B cell (primary cell): ENCODE measurements at regions not wholly inside any gene's neighbourhood (a gene's known extent, or its start where the extent isn't known, plus 50 kb on each side); places are given as distances from the start of the nearest gene placed in this dataset.

Experiments used
- ATAC-seq: fragments of 200-7000 bp; cut with Tn5 transposase; one replicate; pipeline ENCODE4 v1.10.0; 2021; ENCODE audit warnings: low read depth, mild to moderate bottlenecking, moderate number of reproducible peaks, moderate library complexity
- CTCF ChIA-PET: fragments of 350-600 bp; sonication (Branson Sonifier 250); formaldehyde crosslinking; loops from one replicate; lab custom pipeline; 2021; ENCODE audit warnings: antibody characterized with exemption, inconsistent platforms; lab: Charles Lee
- POLR2A ChIA-PET: fragments of 350-600 bp; sonication (Branson Sonifier 250); formaldehyde crosslinking; loops from one replicate; lab custom pipeline; 2021; ENCODE audit warnings: antibody characterized with exemption; lab: Charles Lee
- DNase-seq: peaks from one replicate; pipeline ENCODE4 v3.0.0; 2013
- H2AFZ ChIP-seq: 2 replicates; pipeline ENCODE4 v1.6.1; 2012; ENCODE audit warnings: mild to moderate bottlenecking, low read depth, low read length; ENCODE audit not compliant: insufficient read depth, poor library complexity, severe bottlenecking
- H3K27ac ChIP-seq, 2 donors: 1 replicate in 1 of 2; 2 replicates in 1 of 2; pipeline ENCODE4 v1.5.1; 2012 to 2013; ENCODE audit warnings: low read length in 2 of 2, mild to moderate bottlenecking in 2 of 2, moderate library complexity in 1 of 2
- H3K27me3 ChIP-seq, 4 experiments: fragments of 200-600 bp in 1 of 4; sonication (generic) in 1 of 4; replicated peaks in 1 of 4; 1 replicate in 2 of 4; 2 replicates in 2 of 4; pipeline versions ENCODE4 v1.6.1 to v1.7.0; 2013 to 2016; ENCODE audit warnings: low read length in 3 of 4, mild to moderate bottlenecking in 2 of 4, mixed read lengths in 1 of 4, moderate library complexity in 1 of 4; ENCODE audit not compliant: insufficient read depth in 4 of 4, control insufficient read depth in 3 of 4; ENCODE audit errors: control extremely low read depth in 1 of 4
- H3K36me3 ChIP-seq, 2 experiments: replicated peaks in 1 of 2; 1 replicate in 1 of 2; 2 replicates in 1 of 2; pipeline versions ENCODE4 v1.6.1 to v1.7.1; 2013; ENCODE audit warnings: low read length in 1 of 2; ENCODE audit not compliant: insufficient read depth in 2 of 2, control insufficient read depth in 1 of 2; ENCODE audit errors: control extremely low read depth in 1 of 2, extremely low read depth in 1 of 2
- H3K4me1 ChIP-seq, 2 donors: fragments of 200-600 bp in 1 of 2; sonication (generic) in 1 of 2; 1 replicate in 1 of 2; 2 replicates in 1 of 2; pipeline versions ENCODE4 v1.5.1 to v1.6.1; 2013 to 2017; ENCODE audit warnings: low read length in 2 of 2; ENCODE audit not compliant: control insufficient read depth in 2 of 2, insufficient read depth in 2 of 2
- H3K4me2 ChIP-seq: replicated peaks from 2 replicates; pipeline ENCODE3; 2012; ENCODE audit warnings: mild to moderate bottlenecking, low read depth, low read length; ENCODE audit not compliant: poor library complexity, severe bottlenecking
- H3K4me3 ChIP-seq, 5 experiments: fragments of 200-600 bp in 1 of 5; sonication (generic) in 1 of 5; 1 replicate in 3 of 5; 2 replicates in 2 of 5; pipeline versions ENCODE4 v1.5.1 to v1.7.0; 2011 to 2016; ENCODE audit warnings: low read length in 4 of 5, mild to moderate bottlenecking in 4 of 5, low read depth in 2 of 5, control low read depth in 1 of 5, moderate library complexity in 1 of 5; ENCODE audit not compliant: insufficient read depth in 1 of 5; ENCODE audit errors: control extremely low read depth in 1 of 5, extremely low read depth in 1 of 5
- H3K79me2 ChIP-seq: fragments of 200-600 bp; sonication (generic); one replicate; pipeline ENCODE4 v1.6.0; 2016; ENCODE audit warnings: low read length; ENCODE audit not compliant: control insufficient read depth, insufficient read depth
- H3K9ac ChIP-seq: fragments of 200-600 bp; sonication (generic); 2 replicates; pipeline ENCODE4 v1.6.1; 2017; ENCODE audit warnings: mild to moderate bottlenecking, low read length, moderate library complexity
- H3K9me3 ChIP-seq, 3 donors: one replicate each; pipeline versions ENCODE4 v1.6.1 to v1.7.1; 2013; ENCODE audit warnings: low read length in 2 of 3; ENCODE audit not compliant: control insufficient read depth in 2 of 3, insufficient read depth in 1 of 3; ENCODE audit errors: control extremely low read depth in 1 of 3
- H4K20me1 ChIP-seq: 2 replicates; pipeline ENCODE4 v1.6.0; 2012; ENCODE audit warnings: mild to moderate bottlenecking, low read length; ENCODE audit not compliant: insufficient read depth, control insufficient read depth, poor library complexity, severe bottlenecking
- H3K27ac Mint-ChIP-seq: one replicate; pipeline ENCODE4 v1.8.0; 2021; ENCODE audit warnings: mixed read lengths
- H3K27me3 Mint-ChIP-seq: one replicate; pipeline ENCODE4 v1.8.0; 2021; ENCODE audit warnings: mixed read lengths
- H3K4me1 Mint-ChIP-seq: one replicate; pipeline ENCODE4 v1.8.0; 2021; ENCODE audit warnings: mixed read lengths
- H3K4me3 Mint-ChIP-seq: one replicate; pipeline ENCODE4 v1.8.0; 2021; ENCODE audit warnings: mixed read lengths
- H3K9me3 Mint-ChIP-seq: one replicate; pipeline ENCODE4 v1.8.0; 2022; ENCODE audit warnings: mixed read lengths; ENCODE audit not compliant: insufficient read depth
- CTCF ChIP-seq: fragments of 200-600 bp; IDR thresholded peaks from one replicate; pipeline ENCODE4 v1.8.0; 2022; ENCODE audit warnings: antibody characterized with exemption, mild to moderate bottlenecking
- EZH2 ChIP-seq: IDR thresholded peaks from 2 replicates; pipeline ENCODE4 v1.6.1; 2012; ENCODE audit warnings: borderline replicate concordance, low read depth, mild to moderate bottlenecking, moderate library complexity, low read length; ENCODE audit not compliant: insufficient read depth, poor library complexity, severe bottlenecking
- WGBS: methylation state at CpG from one replicate; pipeline ENCODE4 v1.1.5; 2013; ENCODE audit warnings: missing lambda C conversion rate; ENCODE audit not compliant: insufficient coverage; 5-methylcytosine and 5-hydroxymethylcytosine counted together
- intact Hi-C: fragments of 100-400 bp; cut with micrococcal nuclease; formaldehyde crosslinking; loops from one replicate; pipeline ENCODE4 v1.10.0; 2022

GRCh38 chr5:96331210-96331609 is 101.8 kb downstream of the PCSK1 start:
- H3K4me3 Mint-ChIP-seq = no peak overlapping the region
- peaks cover 16% of the 10 kb centered on the region for H3K27me3 Mint-ChIP-seq
- H3K4me2 ChIP-seq = no peak overlapping the region
- peaks cover 0 to 2% of the 10 kb centered on the region in 2 donors for H3K4me1 ChIP-seq
- ChIA-PET CTCF (no interaction called here), POLR2A (no interaction called here)
- no peak overlapping the region for H3K4me3 ChIP-seq
- no peaks in the 10 kb centered on the region for H3K36me3 ChIP-seq
- H3K27ac ChIP-seq = no peak overlapping the region
- ATAC-seq (no peak), DNase-seq (no peak)
- 20% methylated on average over 1 of the region's 3 CpGs for WGBS
- no peaks in the 10 kb centered on the region for H3K4me1 Mint-ChIP-seq
- H4K20me1 ChIP-seq = no peaks in the 10 kb centered on the region
- H3K9me3 Mint-ChIP-seq = no peaks in the 10 kb centered on the region
- no peaks in the 10 kb centered on the region for H3K79me2 ChIP-seq
- no peak overlapping the region for H2AFZ ChIP-seq
- intact Hi-C loops = no loop called here
- no peak overlapping the region for H3K9ac ChIP-seq
- H3K9me3 ChIP-seq = no peaks in the 10 kb centered on the region
- H3K27me3 ChIP-seq = no peaks in the 10 kb centered on the region
- no peak overlapping the region for H3K27ac Mint-ChIP-seq
- TF ChIP-seq CTCF = no peak
- no peak for TF ChIP-seq EZH2

- H3K4me1 Mint-ChIP-seq = no peaks in the 10 kb centered on the region
- ChIA-PET CTCF (no interaction called here), POLR2A (no interaction called here)
- Histone ChIP-seq H3K27me3 (no peaks in the 10 kb centered on the region), H3K4me1 (no peaks in the 10 kb centered on the region), H4K20me1 (no peaks in the 10 kb centered on the region), H2AFZ (no peak overlapping the region), H3K4me2 (no peak overlapping the region), H3K9ac (no peak overlapping the region), H3K9me3 (no peaks in the 10 kb centered on the region), H3K27ac (no peak overlapping the region), H3K36me3 (no peaks in the 10 kb centered on the region), H3K79me2 (no peaks in the 10 kb centered on the region), H3K4me3 (no peak overlapping the region)
- peaks cover 22% of the 10 kb centered on the region for H3K27me3 Mint-ChIP-seq
- intact Hi-C loops = no loop called here
- no peaks in the 10 kb centered on the region for H3K9me3 Mint-ChIP-seq
- TF ChIP-seq CTCF (no peak), EZH2 (no peak)
- no peak overlapping the region for H3K4me3 Mint-ChIP-seq
- DNase-seq (no peak), ATAC-seq (no peak)
- WGBS = 80% methylated on average over 2 of the region's 4 CpGs
- H3K27ac Mint-ChIP-seq = no peak overlapping the region
Observed at GRCh38 chr5:96330530-96331140, 102.4 kb downstream of the PCSK1 start.
